ENCODE measurements at regions not wholly inside any gene's neighbourhood (a gene's known extent, or its start where the extent isn't known, plus 50 kb on each side); places are given as distances from the start of the nearest gene placed in this dataset.
"Not testable (repeated sequence)": the region's sequence is repeated elsewhere in the genome, so short reads cannot be mapped to it uniquely, and the experiment has no call there.

- not testable (repeated sequence) for TF ChIP-seq CTCF (IDR thresholded peaks at IDR 0.05); POLR2AphosphoS5 (IDR thresholded peaks at IDR 0.05; ENCODE audit: low read depth, low read length); REST (IDR thresholded peaks at IDR 0.05; ENCODE audit: insufficient read depth in 1 of 2, low read depth in 2 of 2, low read length in 1 of 2); SIN3A (IDR thresholded peaks at IDR 0.05; ENCODE audit: borderline replicate concordance, insufficient read depth, low read depth, low read length); TCF7L2 (IDR thresholded peaks at IDR 0.05; ENCODE audit: low read depth, low read length)
Observed at GRCh38 chr10:21034770-21035169, 137.7 kb upstream of the NEBL start.
